Thymus (tissue), 11 donors: ENCODE measurements at regions not wholly inside any gene's neighbourhood (a gene's known extent, or its start where the extent isn't known, plus 50 kb on each side); places are given as distances from the start of the nearest gene placed in this dataset.
"Not testable (repeated sequence)": the region's sequence is repeated elsewhere in the genome, so short reads cannot be mapped to it uniquely, and the experiment has no call there.

Experiments used
- DNase-seq, 9 donors: peaks; one replicate each; pipeline ENCODE4 v3.0.0-alpha.2; 2013; ENCODE audit warnings: low spot score in 9 of 9, low read depth in 6 of 9, missing footprints in 1 of 9
- H3K27ac ChIP-seq, 2 donors: one replicate each; pipeline ENCODE4 v1.5.1; 2013; ENCODE audit warnings: control low read depth in 1 of 2, low read depth in 1 of 2, low read length in 1 of 2, mild to moderate bottlenecking in 1 of 2, moderate library complexity in 1 of 2
- H3K27me3 ChIP-seq, 2 donors: one replicate each; pipeline ENCODE4 v1.5.1; 2013; ENCODE audit warnings: low read length in 1 of 2; ENCODE audit not compliant: control insufficient read depth in 2 of 2, insufficient read depth in 1 of 2
- H3K36me3 ChIP-seq, 2 donors: one replicate each; pipeline ENCODE4 v1.5.1; 2013; ENCODE audit warnings: low read length in 1 of 2, mild to moderate bottlenecking in 1 of 2, moderate library complexity in 1 of 2; ENCODE audit not compliant: control insufficient read depth in 2 of 2, insufficient read depth in 2 of 2
- H3K4me1 ChIP-seq, 2 donors: one replicate each; pipeline ENCODE4 v1.5.1; 2013; ENCODE audit warnings: low read length in 2 of 2; ENCODE audit not compliant: control insufficient read depth in 2 of 2, insufficient read depth in 2 of 2
- H3K4me3 ChIP-seq, 2 donors: one replicate each; pipeline ENCODE4 v1.5.1; 2013; ENCODE audit warnings: low read length in 2 of 2, control low read depth in 1 of 2, mild to moderate bottlenecking in 1 of 2
- H3K9me3 ChIP-seq, 2 donors: one replicate each; pipeline ENCODE4 v1.5.1; 2013; ENCODE audit warnings: low read length in 1 of 2, mild to moderate bottlenecking in 1 of 2; ENCODE audit not compliant: control insufficient read depth in 2 of 2, insufficient read depth in 1 of 2
- WGBS: extraction: QIAGEN DNeasy Blood & Tissue Kit; methylation state at CpG from one replicate; pipeline ENCODE4 v1.1.7; 2013; 5-methylcytosine and 5-hydroxymethylcytosine counted together
- donor health status: healthy.

DNA sequence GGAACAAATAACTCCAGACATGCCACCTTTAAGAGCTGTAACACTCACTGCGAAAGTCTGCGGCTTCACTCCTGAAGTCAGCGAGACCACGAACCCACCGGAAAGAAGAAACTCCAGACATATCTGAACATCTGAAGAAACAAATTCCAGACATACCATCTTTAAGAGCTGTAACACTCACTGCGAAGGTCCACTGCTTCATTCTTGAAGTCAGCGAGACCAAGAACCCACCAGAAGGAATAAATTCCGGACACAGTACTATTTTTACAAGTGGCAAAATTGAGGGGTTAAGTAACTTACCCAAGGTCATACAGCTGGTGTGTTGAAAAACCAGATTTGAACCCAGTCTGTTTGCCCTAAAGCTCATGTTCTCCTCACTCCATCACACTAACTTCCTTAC is 96.8 kb upstream of the GALNT15 start:
- not testable (repeated sequence) for H3K9me3 ChIP-seq, H3K27me3 ChIP-seq, H3K36me3 ChIP-seq, H3K4me3 ChIP-seq, H3K27ac ChIP-seq, DNase-seq, H3K4me1 ChIP-seq
- WGBS: 86% methylated on average over 8 of the region's 8 CpGs

DNA sequence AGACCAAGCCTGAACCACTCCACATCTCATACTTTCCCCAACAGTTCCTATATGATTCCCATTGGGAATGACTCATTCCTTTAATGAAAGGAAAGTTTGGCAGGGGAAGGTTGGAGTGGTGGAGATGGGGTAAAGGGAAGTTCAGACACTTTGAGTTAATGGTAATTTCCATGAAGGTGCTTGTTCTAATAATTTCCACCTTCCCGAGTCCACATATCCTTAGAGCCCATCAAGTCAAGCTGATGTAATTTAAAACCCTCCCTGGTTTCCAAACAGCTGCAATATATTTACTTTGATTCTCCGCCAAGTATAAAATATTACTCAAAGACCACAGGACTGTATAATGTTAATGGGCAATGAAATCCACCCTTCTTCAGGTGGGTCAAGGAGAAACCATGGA is 95.0 kb upstream of the GALNT15 start:
- no peak overlapping the region for H3K4me3 ChIP-seq
- H3K27ac ChIP-seq: no peak overlapping the region
- peaks cover 0 to 7% of the 10 kb centered on the region in 2 donors for H3K9me3 ChIP-seq
- no peaks in the 10 kb centered on the region for H3K36me3 ChIP-seq
- H3K4me1 ChIP-seq: no peaks in the 10 kb centered on the region
- no peak for DNase-seq
- WGBS: 96% methylated on average over 2 of the region's 2 CpGs
- no peaks in the 10 kb centered on the region for H3K27me3 ChIP-seq

DNA sequence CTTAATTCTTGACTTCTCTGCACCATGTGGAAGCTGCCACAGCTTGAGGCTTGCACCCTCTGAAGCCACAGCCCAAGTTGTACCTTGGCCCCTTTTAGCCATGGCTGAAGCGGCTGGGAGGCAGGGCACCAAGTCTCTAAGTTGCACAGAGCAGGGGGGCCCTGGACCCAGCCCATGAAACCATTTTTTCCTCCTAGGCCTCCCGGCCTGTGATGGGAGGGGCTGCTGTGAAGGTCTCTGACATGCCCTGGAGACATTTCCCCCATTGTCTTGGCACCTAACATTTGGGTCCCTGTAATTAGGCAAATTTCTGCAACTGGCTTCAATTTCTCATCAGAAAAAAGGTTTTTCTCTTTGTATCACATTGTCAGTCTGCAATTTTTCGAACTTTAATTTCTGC is 92.8 kb upstream of the GALNT15 start:
- H3K4me3 ChIP-seq: no peak overlapping the region
- H3K36me3 ChIP-seq: no peaks in the 10 kb centered on the region
- no peak overlapping the region for H3K27ac ChIP-seq
- H3K9me3 ChIP-seq: peaks cover 0 to 7% of the 10 kb centered on the region in 2 donors
- H3K27me3 ChIP-seq: no peaks in the 10 kb centered on the region
- no peaks in the 10 kb centered on the region for H3K4me1 ChIP-seq
- no peak for DNase-seq
- WGBS: 96% methylated on average over 3 of the region's 3 CpGs

DNA sequence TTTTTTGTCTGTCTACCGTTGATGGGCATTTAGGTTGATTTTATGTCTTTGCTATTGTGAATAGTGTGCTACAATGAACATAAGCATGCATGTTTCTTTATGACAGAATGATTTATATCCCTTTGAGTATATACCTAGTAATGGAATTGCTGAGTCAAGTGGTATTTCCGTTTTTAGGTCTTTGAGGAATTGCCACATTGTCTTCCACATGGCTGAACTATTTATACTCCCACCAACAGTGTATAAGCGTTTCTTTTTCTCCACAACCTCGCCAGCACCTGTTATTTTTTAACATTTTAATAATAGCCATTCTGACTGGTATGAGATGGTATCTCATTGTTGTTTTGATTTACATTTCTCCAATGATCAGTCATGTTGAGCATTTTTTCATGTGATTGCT is 89.6 kb upstream of the GALNT15 start:
- peaks cover 0 to 7% of the 10 kb centered on the region in 2 donors for H3K9me3 ChIP-seq
- no peak for DNase-seq

DNA sequence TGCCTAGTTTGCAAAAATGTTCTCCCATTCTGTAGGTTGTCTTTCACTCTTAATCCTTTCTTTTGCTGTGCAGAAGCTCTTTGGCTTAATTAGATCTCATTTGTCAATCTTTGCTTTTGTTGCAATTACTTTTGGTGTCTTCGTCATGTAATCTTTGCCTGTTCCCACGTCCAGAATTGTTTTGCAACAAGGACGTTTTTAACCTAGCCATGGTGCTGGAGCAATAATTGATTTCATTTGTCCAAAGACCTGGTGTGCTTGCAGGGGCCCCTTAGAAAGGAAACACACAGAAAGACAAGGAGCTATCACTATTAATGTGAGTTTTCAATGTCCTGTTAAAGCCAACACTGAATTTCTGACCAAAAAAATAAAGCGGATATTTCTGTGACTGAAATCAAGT is 89.1 kb upstream of the GALNT15 start:
- no peaks in the 10 kb centered on the region for H3K4me1 ChIP-seq
- DNase-seq: no peak
- H3K9me3 ChIP-seq: peaks cover 0 to 7% of the 10 kb centered on the region in 2 donors
- no peaks in the 10 kb centered on the region for H3K27me3 ChIP-seq
- 78% methylated on average over 4 of the region's 4 CpGs for WGBS
- H3K27ac ChIP-seq: no peak overlapping the region
- no peak overlapping the region for H3K4me3 ChIP-seq
- H3K36me3 ChIP-seq: no peaks in the 10 kb centered on the region

More for the DNA sequence above, 89.6 kb upstream of the GALNT15 start:
- Histone ChIP-seq H3K4me1 (no peaks in the 10 kb centered on the region), H3K36me3 (no peaks in the 10 kb centered on the region), H3K27ac (no peak overlapping the region), H3K27me3 (no peaks in the 10 kb centered on the region), H3K4me3 (no peak overlapping the region)
- WGBS: 37% methylated on average over 4 of the region's 4 CpGs

DNA sequence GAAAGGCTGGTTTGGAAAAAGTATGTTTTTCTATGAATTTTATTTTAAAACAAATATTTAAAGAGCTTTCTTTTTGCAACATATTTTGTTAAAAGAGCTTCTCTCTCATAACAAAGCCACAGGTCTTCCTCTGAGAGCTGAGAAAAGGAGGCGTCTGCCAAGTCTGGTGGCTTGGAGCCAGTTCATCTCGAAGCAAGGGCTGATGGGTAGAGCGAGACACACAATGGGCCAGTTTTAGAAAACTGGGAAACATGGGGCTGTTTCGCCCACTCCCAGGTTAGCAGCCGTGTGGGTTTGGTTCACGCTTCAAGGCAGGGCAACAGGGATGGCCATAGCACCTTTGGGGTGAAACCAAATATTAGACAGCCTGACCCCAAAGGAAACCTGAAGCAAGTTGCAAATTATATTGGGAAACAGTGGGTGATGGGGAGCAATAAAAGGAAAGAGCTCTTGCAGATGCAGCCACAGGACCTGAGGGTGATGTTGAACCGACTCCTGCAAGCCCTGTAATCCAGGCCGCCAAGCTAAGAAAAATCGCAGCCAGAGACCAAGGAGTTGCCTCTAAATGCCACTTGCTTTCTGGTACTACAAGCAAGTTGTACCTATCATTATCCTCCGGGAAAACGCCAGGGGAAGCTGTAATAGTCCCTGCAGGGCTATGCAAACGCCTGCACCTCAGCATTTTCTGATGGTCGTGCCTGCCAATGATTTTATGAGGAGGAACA is 88.4 kb upstream of the GALNT15 start:
- Histone ChIP-seq H3K4me3 (no peak overlapping the region), H3K36me3 (no peaks in the 10 kb centered on the region), H3K9me3 (peaks cover 0 to 7% of the 10 kb centered on the region in 2 donors), H3K4me1 (no peaks in the 10 kb centered on the region), H3K27ac (no peak overlapping the region), H3K27me3 (no peaks in the 10 kb centered on the region)
- DNase-seq: no peak
- WGBS: 94% methylated on average over 13 of the region's 13 CpGs

DNA sequence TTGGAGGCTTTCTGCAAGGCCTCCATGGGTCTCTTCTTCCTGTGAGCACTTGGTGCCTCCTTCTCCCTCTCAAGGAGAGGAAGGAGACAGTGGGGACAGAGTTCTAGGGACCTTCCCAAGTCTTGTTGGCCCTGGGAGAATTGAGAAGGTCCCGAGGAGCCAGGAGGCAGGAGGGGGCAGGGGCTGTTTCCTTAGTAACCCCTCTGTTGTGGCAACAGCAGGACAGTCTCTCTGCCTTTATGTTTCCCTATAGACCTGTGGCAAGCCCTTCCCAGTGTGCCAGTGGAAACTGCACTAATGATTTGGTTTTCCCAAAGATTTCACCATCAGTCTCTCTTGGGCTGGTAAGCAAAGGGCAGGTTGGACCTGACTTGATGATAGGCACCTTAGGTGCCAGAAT is 87.8 kb upstream of the GALNT15 start:
- Histone ChIP-seq H3K27me3 (no peaks in the 10 kb centered on the region), H3K27ac (no peak overlapping the region), H3K4me1 (no peaks in the 10 kb centered on the region), H3K4me3 (no peak overlapping the region), H3K36me3 (no peaks in the 10 kb centered on the region), H3K9me3 (peaks cover 0 to 1% of the 10 kb centered on the region in 2 donors)
- 87% methylated on average over 1 of the region's 1 CpG for WGBS
- DNase-seq: no peak

DNA sequence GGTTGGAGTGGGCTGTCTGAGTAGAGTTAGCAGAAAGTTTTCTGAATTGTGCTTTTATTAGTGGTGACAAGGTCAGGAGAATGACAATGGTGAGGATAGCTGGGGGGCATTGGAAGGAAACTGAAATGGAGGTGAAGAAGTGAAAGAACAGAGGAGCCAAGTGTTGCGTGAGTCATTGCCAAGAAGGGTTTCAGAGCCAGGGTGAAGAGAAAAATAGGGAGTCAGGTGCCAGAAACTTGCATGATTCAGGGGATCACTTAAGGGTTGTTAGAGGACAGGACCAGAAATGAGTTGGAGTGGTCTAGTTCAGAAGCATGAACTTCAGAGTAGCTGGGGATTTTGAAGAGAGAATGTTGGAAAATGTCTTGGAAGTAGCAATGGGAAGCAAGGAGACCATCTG is 86.0 kb upstream of the GALNT15 start:
- Histone ChIP-seq H3K4me1 (no peaks in the 10 kb centered on the region), H3K4me3 (no peak overlapping the region), H3K36me3 (no peaks in the 10 kb centered on the region), H3K9me3 (no peaks in the 10 kb centered on the region), H3K27me3 (no peaks in the 10 kb centered on the region), H3K27ac (no peak overlapping the region)
- WGBS: 92% methylated on average over 1 of the region's 1 CpG
- DNase-seq: no peak

DNA sequence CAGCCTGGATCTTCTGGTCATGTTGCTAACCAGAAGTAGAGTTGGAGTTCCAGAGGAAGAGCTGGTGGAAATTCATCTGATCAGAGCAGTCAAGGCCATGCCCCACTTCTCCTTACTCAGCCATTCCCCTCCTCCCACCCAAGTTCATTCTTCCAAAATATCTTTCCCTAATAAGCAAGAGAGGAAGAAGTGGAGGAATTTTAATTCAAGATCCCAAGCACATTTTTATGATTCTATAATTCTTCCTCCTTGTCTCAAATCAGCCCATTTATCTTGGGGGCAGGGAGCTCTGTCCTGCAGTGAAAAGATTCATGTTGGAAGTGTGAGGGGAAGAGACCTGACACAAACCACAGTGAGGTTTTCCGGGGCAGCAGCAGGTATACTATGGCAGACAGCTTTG is 85.0 kb upstream of the GALNT15 start:
- Histone ChIP-seq H3K27ac (peak overlapping the region in 1 of 2 donors; percentile 34), H3K27me3 (no peaks in the 10 kb centered on the region), H3K36me3 (no peaks in the 10 kb centered on the region), H3K4me1 (no peaks in the 10 kb centered on the region), H3K4me3 (no peak overlapping the region), H3K9me3 (no peaks in the 10 kb centered on the region)
- no peak for DNase-seq
- WGBS: 90% methylated on average over 1 of the region's 1 CpG
